BJ (cell line): ENCODE measurements at regions not wholly inside any gene's neighbourhood (a gene's known extent, or its start where the extent isn't known, plus 50 kb on each side); places are given as distances from the start of the nearest gene placed in this dataset.

Experiments used
- CTCF ChIA-PET: fragments of 350-600 bp; formaldehyde crosslinking; extraction: SDS; loops from one replicate; lab custom pipeline; 2021; ENCODE audit warnings: antibody characterized with exemption, inconsistent platforms; lab: Yijun Ruan, JAX
- POLR2A ChIA-PET: fragments of 300-600 bp; sonication (Branson Sonifier 250); formaldehyde crosslinking; extraction: SDS; loops from one replicate; lab custom pipeline; 2021; ENCODE audit warnings: antibody characterized with exemption; lab: Charles Lee
- DNase-seq: peaks from one replicate; pipeline ENCODE4 v3.0.0-alpha.2; 2011; ENCODE audit warnings: low read depth
- H3K27me3 ChIP-seq: 2 replicates; pipeline ENCODE4 v1.6.0; 2011; ENCODE audit warnings: low read length; ENCODE audit not compliant: control insufficient read depth, insufficient read depth
- H3K36me3 ChIP-seq: 2 replicates; pipeline ENCODE4 v1.5.1; 2011; ENCODE audit warnings: low read length; ENCODE audit not compliant: control insufficient read depth, insufficient read depth
- H3K4me3 ChIP-seq: 2 replicates; pipeline ENCODE4 v1.5.1; 2011; ENCODE audit warnings: low read depth, mild to moderate bottlenecking, control low read depth, low read length
- TF ChIP-seq, protein P1 (sequence below): IDR thresholded peaks from 2 replicates; pipeline ENCODE4 v1.5.1; 2011; ENCODE audit warnings: low read depth, mild to moderate bottlenecking, control low read depth, inconsistent platforms, low read length, moderate library complexity; ENCODE audit not compliant: insufficient read depth

DNA sequence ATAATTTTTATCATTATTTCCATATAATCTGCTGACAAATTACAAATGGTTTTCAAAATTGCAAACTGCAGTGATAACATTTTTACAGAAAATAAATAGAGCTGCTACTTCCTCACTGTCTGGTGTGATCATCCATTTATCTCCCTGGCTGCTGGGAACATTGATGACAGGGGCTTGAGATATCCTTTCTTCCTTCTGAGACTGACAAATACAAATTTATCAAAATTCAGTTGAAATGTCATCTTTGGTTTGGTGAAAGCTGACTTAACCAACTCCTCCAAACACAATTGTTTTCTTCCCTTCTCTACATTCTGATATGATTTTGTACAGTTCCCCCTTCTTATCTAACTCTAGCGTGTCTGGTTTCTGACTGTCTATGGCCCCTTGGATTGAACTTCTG is 611.8 kb upstream of the KLF4 start:
- Histone ChIP-seq H3K36me3 (no peaks in the 10 kb centered on the region), H3K27me3 (no peaks in the 10 kb centered on the region), H3K4me3 (no peak overlapping the region)
- DNase-seq, result no peak
- CTCF ChIA-PET, result interaction anchor here (0.8 kb wide), 2 partner anchors 20 to 171 kb away, joined by 3 to 4 read pairs; no protein-coding TSS in a partner anchor
- TF ChIP-seq, protein P1, sequence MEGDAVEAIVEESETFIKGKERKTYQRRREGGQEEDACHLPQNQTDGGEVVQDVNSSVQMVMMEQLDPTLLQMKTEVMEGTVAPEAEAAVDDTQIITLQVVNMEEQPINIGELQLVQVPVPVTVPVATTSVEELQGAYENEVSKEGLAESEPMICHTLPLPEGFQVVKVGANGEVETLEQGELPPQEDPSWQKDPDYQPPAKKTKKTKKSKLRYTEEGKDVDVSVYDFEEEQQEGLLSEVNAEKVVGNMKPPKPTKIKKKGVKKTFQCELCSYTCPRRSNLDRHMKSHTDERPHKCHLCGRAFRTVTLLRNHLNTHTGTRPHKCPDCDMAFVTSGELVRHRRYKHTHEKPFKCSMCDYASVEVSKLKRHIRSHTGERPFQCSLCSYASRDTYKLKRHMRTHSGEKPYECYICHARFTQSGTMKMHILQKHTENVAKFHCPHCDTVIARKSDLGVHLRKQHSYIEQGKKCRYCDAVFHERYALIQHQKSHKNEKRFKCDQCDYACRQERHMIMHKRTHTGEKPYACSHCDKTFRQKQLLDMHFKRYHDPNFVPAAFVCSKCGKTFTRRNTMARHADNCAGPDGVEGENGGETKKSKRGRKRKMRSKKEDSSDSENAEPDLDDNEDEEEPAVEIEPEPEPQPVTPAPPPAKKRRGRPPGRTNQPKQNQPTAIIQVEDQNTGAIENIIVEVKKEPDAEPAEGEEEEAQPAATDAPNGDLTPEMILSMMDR, result no peak
- POLR2A ChIA-PET, result no interaction called here

DNA sequence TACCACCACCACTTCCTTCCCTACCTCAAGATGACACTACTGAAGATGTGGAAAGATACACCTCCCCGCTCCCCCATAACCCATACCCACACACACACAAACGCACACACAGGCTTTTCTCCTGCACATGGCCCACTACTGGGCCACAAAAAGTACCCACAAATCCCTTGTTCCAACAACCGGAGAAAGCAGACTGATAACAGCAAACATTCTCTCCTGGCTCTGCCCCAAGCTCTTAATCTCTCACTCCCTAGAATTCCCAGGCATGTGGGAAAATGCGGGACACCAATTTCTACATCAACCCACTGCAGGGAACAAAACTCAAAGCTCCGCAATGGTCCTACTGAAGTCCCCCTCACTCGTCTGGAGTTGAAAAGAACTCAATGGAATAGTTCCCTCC is 611.0 kb upstream of the KLF4 start:
- no peak for DNase-seq
- ChIA-PET POLR2A (no interaction called here), CTCF (interaction anchor here (0.5 to 0.8 kb wide), 3 partner anchors 21 to 323 kb away, joined by 3 to 4 read pairs (median 3); no protein-coding TSS in a partner anchor)
- Histone ChIP-seq H3K4me3 (no peak overlapping the region), H3K27me3 (no peaks in the 10 kb centered on the region), H3K36me3 (no peaks in the 10 kb centered on the region)
- TF ChIP-seq, protein P1, result no peak

DNA sequence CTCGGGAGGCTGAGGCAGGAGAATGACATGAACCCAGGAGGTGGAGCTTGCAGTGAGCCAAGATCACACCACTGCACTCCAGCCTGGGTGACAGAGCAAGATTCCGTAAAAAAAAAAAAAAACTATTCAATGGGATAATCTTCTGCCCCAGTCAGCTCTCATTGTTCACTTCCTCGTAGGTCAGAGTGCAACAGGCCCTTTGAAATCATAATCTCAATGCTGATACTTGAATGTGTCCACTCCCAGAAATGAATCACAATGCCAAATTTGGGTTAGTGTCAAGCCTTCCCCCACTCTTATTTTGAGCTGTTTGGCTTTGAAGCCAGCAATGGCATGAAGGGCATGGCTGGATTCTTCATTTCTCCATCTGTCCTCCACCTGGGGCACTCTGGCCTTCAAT is 610.3 kb upstream of the KLF4 start:
- Histone ChIP-seq H3K36me3 (no peaks in the 10 kb centered on the region), H3K27me3 (no peaks in the 10 kb centered on the region; the same call in 1 of the 2 replicates), H3K4me3 (no peak overlapping the region)
- CTCF ChIA-PET, result no interaction called here
- POLR2A ChIA-PET, result no interaction called here
- DNase-seq, result no peak
- TF ChIP-seq, protein P1, result no peak

DNA sequence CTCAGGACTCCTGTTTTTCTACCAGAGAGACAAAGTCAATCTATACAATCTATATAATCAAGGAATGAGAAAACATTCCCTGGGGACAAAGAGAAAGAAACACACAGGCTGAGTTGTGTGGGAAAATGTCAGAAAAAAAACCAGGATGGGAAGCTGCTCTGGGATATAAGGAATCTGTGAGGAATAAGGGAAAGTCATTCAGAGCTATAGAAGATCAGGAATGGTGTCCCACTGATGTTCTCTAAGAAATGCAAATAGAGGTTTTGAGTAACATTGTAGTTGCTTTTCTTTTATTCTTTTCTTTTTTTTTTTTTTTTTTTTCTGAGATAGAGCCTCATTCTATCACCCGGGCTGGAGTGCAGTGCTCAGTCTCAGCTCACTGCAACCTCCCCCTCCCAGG is 605.9 kb upstream of the KLF4 start:
- TF ChIP-seq, protein P1, result no peak
- no peak for DNase-seq
- ChIA-PET CTCF (interaction anchor here (1.1 kb wide), 1 partner anchor 15 kb away, joined by 3 read pairs; no protein-coding TSS in a partner anchor), POLR2A (no interaction called here)
- Histone ChIP-seq H3K4me3 (no peak overlapping the region), H3K27me3 (no peaks in the 10 kb centered on the region; the same call in 1 of the 2 replicates), H3K36me3 (no peaks in the 10 kb centered on the region)

DNA sequence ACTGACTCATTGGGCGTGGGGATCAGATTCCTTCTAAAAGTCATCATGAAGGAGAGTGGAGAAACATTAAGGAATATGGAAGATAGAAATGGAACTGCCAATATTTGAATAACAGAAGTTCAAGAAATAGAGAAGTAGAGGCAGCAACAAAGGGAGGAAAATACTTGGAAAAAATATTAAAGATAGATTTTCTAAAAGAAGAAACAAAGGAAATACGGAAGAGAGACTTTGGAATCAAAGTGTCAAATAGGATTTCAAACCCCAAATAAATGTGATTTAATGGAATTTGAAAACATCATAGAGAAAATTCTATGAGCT is 605.1 kb upstream of the KLF4 start:
- POLR2A ChIA-PET, result no interaction called here
- Histone ChIP-seq H3K36me3 (no peaks in the 10 kb centered on the region), H3K27me3 (no peaks in the 10 kb centered on the region; the same call in 1 of the 2 replicates), H3K4me3 (no peak overlapping the region)
- no peak for DNase-seq
- TF ChIP-seq, protein P1, result no peak
- CTCF ChIA-PET, result interaction anchor here (1.1 kb wide), 1 partner anchor 14 kb away, joined by 3 read pairs; no protein-coding TSS in a partner anchor
